Activated CD4-positive, alpha-beta T cell treated with anti-CD3 and anti-CD28 coated beads, Interleukin-2, amount 50 U/mL, for 16 hours (primary cell): ENCODE measurements at regions not wholly inside any gene's neighbourhood (a gene's known extent, or its start where the extent isn't known, plus 50 kb on each side); places are given as distances from the start of the nearest gene placed in this dataset.
A peak's percentile ranks its signal among the peaks of the same experiment; 100 is the strongest.

ENCODE experiments used
- DNase-seq: peaks from one replicate; pipeline ENCODE4 v3.0.0-alpha.2; 2020

GRCh38 chr12:67428431-67428830 is 159.3 kb downstream of the CAND1 start:
- no peak for DNase-seq

DNA sequence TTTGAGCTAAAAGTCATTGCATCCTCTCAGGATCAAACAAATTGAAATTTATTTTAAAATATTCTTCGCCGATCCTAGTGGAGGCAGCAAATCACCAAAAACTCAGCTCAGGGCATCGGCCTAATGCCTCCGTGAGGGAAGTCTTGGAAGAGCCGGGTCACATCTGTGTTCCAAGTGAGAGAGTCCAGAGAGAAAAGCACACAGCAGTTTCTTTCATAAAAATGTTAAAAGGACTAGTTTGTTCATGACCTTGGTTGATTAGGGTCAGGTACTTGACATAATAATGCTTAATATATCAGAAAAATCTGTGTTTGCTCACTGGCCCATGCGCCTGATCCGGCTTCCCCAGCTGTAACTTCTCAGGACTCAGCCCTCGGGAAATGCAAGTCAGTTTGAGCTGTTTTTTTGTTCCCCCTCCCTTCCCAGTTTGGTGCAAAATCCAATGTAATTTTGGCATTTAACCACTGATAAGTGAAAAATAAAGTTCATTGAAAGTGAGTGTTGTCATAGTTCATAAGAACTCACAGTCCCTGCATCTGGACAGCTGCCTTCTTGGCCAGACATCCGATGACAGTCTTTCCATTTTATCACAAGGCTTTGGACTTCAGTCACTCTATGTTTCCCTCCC is 161.7 kb downstream of the CAND1 start:
- DNase-seq = no peak

DNA sequence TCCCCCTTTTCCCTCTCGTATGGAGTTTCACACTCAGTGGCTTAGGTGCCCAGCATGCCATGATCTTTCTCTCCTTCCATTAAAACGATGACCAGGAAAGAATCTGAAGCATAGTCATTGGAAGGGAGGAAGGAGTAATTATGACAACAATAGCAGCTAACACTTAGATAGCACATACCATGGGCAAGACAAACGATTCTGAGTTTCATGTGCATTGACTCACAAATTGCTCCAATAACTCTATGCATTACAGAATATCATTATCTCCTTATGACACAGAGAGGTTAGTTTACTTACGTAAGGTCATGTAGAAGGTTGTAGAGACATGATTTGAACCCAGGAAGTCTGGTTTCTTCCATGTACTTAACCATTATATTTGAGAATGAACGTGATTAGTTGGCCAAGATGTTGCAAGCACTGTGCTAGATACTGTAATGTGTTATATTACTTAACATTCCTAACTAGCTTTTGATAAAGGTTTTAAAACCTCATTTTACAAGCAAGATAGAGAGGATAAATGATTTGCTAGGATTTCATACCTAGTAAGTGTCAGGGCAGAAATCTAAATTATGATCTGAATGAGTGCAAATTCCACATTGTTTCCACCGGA is 162.4 kb downstream of the CAND1 start:
- DNase-seq = no peak

GRCh38 chr12:67433385-67434175 is 164.4 kb downstream of the CAND1 start:
- no peak for DNase-seq

- no peak for DNase-seq
Observed at GRCh38 chr12:67434671-67435370, 165.7 kb downstream of the CAND1 start.

DNA sequence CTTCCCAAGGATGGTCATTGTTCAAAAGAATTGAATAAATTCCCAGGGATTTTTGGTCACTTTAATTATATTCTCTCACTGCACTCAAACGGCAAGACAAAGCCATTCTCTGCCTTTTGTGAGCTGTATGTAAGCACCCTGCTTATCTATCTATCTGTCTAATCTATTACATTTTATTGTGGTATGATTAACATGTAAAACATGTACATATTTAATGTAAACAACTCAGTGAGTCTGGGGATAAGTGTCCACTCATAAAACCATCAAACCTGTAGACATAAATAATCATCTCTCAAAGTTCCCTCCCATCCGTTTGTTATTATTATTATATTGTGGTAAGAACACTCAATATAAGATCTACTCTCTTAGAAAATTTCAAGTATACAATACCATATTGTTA is 167.1 kb downstream of the CAND1 start:
- DNase-seq = no peak

GRCh38 chr12:67437011-67437410 is 167.9 kb downstream of the CAND1 start:
- DNase-seq = no peak

GRCh38 chr12:67439611-67440010 is 170.5 kb downstream of the CAND1 start:
- no peak for DNase-seq

DNA sequence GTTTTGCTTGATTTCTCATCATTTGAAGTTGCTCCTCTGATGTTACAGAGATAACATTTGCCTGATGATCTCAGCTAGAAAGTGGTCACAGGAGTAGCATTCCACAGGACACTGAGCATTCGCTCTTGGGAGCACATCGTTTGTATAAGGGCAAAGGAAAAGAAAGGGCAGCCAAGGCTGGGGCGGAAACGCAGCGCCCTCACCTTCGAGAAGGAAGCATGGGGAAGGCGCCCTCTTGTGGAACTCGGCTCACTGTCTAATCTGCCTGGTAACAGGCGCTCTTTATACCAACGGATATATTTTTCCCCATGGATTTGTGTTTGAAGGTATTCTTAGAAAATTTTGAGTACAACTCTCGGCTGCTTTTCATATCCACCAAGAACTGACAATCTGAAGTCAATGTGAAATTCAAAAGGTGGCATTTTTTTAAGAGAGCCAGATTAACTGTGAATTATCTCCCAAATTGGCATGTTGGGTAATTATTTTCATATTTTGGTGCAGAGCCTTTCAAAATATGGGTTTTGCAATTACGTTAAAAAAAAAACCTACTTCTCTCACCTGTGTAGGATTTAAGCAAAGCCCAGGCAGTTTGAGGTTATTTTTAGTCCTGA is 172.7 kb downstream of the CAND1 start:
- peak; percentile 69 for DNase-seq

DNA sequence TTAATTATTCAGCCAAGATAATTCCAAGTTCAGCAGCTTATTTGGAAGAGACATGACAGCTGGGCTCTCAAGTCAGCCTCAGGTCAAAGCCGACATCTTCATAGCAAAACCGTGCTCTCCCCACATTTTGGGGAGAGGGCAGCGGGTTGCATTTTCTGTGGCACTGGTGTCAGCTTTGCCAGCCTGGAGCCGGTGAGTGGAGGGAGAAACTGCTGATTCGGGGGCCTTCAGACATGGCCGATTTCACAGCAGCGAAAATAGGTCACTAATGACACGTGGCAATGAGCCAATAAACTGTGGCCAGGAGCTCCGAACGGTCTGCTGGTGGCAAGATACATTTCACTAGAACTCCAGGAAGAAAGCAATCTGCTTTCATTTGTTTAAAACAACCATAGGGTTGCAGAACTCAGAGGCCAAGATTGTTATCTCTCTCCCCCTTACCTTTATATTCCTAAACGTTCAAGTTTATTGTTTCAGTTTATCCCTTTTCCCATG is 173.2 kb downstream of the CAND1 start:
- no peak for DNase-seq

GRCh38 chr12:67442896-67443295 is 173.7 kb downstream of the CAND1 start:
- DNase-seq = no peak

DNA sequence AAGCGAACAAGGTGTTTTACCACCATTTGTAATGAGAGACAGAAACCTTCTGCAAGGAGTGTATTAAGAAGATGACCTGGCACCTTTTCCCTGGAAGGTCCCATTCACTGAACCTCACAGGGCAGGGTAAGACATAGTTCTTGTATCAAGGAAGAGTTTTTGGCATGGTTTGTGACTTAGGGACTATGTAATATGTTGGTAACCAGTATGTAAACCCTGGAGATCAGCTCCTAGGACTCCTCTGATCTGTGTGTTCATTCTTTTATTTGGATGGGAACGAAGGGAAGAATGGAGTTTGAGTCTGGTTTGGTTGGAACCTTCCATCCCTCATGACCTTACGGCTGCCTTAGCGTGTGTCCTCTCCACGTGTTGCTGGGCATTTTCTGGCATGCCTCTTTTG is 175.4 kb downstream of the CAND1 start:
- DNase-seq = no peak

DNA sequence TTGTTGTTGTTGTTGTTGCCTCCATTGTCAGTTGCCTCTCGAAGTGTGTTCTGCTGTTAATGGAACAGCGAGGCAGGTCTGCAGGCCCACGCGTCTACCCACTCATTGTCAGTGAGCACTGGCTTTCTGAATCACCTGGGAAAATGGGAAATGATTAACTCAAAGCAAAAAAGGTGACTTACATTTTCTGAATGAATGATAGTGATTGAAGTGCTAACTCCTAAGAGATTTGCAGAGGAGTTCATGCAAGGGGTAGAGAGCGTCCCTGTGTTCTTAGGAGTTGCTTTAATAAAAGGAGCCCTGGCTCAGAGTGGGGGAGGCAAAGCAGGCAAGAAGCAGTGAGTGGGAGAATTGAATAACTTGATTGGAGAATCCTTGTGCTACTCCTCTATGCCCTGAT is 177.6 kb downstream of the CAND1 start:
- DNase-seq = no peak

DNA sequence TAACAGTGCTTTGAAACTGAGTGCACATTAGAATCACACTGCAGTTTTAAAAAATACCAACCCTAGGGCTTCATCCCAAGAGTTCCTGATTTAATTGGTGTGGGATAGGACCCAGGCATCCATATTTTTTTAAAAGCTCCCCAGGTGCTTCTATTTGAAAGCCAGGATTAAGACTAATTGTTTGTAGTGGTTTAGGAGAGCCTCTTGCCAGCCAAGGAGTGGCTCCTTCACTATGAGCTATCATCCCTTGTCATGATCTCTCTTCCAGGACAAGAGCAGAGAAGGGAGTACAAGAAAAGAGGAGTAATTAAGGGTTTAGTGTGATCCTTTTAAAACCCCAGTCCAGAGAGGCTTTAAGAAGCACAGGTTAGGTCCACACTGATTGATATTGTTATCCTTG is 178.0 kb downstream of the CAND1 start:
- DNase-seq = no peak

DNA sequence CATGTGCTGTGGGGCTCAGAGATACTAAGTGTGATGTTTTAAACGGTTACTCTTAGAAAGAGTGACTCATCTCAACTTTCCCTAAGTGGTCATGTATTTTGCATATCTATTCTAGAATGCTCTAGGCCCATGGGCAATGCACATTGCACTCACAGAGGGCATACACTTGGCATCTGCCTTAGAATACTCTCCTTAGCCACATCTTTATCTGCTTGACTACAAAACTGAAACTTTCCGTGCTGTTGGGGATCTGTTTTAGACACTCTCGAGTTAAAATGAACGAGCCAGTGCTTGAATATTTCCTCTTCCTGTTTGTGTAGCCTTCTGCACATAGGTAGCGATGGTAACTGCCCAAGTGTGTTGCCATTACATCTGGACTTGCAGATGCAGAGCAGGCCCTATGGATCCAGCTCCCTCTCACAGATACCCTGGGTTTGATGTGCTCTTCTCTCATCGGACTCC is 180.5 kb downstream of the CAND1 start:
- peak; percentile 34 for DNase-seq

DNA sequence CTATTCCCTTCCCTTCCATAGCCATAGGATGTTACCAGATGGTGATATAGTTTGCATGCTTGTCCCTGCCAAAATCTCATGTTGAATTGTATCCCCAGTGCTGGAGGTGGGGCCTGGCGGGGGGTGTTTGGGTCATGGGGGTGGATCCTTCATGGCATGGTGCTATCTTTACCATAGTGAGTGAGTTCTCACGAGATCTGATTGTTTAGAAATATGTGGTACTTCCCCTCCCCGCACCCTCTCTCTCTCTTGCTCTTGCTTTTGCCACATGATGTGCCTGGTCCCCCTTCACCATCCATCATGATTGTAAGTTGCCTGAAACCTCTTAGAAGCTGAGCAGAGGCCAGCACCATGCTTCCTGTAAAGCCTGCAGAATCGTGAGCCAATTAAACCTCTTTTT is 181.3 kb downstream of the CAND1 start:
- no peak for DNase-seq

- no peak for DNase-seq
Observed at GRCh38 chr12:67451206-67451605, 182.0 kb downstream of the CAND1 start.

DNA sequence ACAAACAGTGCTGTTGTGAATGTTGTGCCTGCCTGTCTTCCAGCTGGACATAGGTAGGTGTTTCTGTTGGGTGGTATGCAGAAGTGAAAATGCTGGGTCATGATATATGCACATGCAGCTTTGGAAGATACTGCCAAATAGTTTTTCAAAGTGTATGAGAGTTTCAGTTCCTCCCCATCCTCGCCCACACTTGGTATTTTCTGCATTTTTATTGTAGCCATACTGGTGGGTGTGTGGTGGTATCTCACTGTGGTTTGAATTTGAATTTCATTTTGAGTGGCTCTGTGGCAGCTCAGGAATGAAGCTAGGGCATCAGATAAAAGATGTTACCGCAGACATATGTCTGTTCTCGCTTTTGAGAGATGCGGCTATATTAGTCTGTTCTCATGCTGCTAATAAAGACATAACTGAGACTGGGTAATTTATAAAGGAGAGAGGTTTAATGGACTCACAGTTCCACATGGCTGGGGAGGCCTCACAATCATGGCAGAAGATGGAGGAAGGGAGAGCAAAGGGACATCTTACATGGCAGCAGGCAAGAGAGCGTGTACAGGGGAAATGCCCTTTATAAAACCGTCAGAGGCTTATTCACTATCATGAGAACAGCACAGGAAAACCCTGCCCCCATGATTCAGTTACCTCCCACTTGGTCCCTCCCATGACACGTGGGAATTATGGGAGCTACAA is 183.1 kb downstream of the CAND1 start:
- peak; percentile 69 for DNase-seq

DNA sequence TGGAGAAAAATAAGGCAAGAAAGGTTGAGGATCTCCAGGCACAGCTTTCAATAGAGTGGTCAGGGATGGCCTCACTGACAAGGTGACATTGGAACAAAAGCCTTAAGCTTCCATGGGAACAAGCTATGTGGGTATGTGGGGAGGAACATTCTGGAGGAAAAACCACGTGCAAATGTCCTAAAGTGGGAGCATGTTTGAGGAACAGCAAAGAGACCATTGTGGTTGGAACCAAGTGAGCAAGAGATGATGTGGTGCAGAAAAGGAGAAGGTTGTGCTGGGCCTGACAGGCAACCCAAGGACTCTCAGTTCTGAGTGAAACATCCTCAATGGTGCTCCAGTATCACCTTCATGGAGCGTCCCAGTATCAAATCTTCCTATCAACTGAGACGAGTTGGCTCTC is 184.0 kb downstream of the CAND1 start:
- no peak for DNase-seq

DNA sequence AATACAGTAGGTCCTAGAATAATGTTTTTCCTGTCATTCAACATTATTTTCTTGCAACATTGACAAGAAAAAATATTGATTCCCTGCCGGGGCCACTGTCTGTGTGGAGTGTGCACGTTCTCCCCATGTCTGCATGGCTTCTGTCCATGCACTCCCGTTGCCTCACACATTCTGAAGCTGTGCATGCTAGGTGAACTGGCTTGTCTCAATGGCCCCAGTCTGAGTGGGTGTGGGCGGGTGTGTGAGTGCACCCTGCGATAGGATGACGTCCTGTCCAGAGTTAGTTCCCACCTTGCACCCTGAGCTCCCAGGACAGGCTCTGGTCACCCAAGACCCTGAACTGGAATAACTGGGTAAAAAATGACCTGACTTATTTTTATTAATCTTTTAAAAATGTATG is 186.1 kb downstream of the CAND1 start:
- DNase-seq = no peak

DNA sequence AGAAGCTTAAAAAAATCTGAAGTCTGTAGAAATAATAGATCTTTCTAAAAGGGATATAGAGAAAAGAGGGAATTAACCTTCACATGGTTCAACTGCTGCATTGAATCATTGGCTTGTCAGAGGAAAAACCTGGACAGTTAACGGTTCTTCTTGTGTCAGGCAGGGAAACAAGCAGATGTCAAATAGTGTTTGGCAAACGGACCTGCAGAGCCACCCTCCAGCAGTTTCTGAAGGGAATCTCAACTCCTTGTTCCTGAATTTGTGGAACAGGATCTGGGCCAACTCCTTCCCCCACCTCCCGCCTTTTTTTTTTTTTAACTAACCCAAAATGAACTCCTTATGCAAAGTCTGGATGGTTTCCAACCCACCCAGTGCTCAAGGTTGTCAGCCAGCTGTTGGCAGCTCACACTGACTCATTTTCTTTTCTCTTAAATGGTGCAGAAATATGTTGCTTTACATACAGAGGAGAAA is 187.3 kb downstream of the CAND1 start:
- no peak for DNase-seq

GRCh38 chr12:67457136-67457535 is 188.0 kb downstream of the CAND1 start:
- no peak for DNase-seq
